T-helper 1 cell treated with Interleukin-12 subunit alpha and Interleukin-12 subunit beta and Interleukin-4 antibody, amounts not matched to agents 30 ng/mL and 1 ng/mL, for 36 hours (primary cell): ENCODE measurements at regions not wholly inside any gene's neighbourhood (a gene's known extent, or its start where the extent isn't known, plus 50 kb on each side); places are given as distances from the start of the nearest gene placed in this dataset.
"Not testable (repeated sequence)": the region's sequence is repeated elsewhere in the genome, so short reads cannot be mapped to it uniquely, and the experiment has no call there.

Source experiments
- intact Hi-C: fragments of 100-400 bp; cut with micrococcal nuclease; formaldehyde crosslinking; loops from one replicate; pipeline ENCODE4 v1.15.1; 2024

- intact Hi-C loops, result no loop called here
Measured at GRCh38 chr13:78540058-78540457, 63.3 kb downstream of the POU4F1 start.

GRCh38 chr13:78526044-78526443, 77.3 kb downstream of the POU4F1 start:
- intact Hi-C loops, result not testable (repeated sequence)

- intact Hi-C loops, result no loop called here
Measured at GRCh38 chr13:78524936-78525335, 78.4 kb downstream of the POU4F1 start.

GRCh38 chr13:78521091-78521490, 82.3 kb downstream of the POU4F1 start:
- intact Hi-C loops, result no loop called here

GRCh38 chr13:78520425-78520824, 82.9 kb downstream of the POU4F1 start:
- intact Hi-C loops, result no loop called here

DNA sequence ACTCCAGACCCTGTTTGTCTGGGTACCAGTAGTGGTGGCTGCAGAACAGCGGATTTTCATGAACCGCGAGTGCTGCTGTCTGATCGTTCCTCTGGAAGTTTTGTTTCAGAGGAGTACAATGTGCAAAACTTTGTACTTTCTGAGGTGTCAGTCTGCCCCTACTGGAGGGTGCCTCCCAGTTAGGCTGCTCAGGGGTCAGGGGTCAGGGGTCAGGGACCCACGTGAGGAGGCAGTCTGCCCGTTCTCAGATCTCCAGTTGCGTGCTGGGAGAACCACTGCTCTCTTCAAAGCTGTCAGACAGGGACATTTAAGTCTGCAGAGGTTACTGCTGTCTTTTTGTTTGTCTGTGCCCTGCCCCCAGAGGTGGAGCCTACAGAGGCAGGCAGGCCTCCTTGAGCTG, 84.9 kb downstream of the POU4F1 start:
- intact Hi-C loops, result not testable (repeated sequence)

- intact Hi-C loops, result no loop called here
Measured at GRCh38 chr13:78499802-78500201, 103.5 kb downstream of the POU4F1 start.

GRCh38 chr13:78497702-78498355, 105.5 kb downstream of the POU4F1 start:
- intact Hi-C loops, result no loop called here

DNA sequence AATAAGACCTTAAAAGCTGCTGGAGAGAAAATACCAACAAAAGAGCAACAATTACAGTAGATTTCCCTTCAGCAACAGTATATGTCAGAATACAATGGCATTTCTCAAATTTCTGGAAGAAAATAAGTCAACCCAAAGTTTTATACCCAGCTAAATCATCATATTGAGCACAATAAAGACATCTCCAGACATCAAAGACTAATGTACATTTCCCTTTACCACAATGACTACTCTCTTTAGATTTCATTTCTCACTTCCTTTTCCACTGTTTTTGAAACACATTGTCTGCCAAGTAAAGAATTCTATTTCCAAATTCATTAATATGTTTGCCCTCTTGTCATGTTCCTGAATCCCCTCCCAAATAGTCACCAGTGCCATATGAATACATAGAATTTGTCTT, 111.4 kb downstream of the POU4F1 start:
- intact Hi-C loops, result no loop called here

DNA sequence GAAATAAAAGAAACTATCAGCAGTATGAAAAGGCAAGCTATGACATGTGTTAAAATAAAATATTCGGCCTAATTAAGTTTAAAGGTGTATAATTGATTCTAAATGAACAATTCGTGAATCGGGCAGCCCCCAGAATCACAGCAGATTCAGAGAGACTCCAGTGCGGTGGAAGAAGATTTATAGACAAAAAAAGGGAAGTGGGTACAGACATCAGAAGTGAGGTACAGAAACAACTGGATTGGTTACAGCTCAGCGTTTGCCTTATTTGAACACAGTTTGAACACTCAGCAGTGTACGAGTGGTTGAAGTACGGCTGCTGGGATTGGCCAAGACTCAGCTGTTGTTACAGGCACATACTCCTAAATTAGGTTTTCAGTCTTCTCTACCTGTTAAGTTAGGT, 113.1 kb downstream of the POU4F1 start:
- intact Hi-C loops, result not testable (repeated sequence)

DNA sequence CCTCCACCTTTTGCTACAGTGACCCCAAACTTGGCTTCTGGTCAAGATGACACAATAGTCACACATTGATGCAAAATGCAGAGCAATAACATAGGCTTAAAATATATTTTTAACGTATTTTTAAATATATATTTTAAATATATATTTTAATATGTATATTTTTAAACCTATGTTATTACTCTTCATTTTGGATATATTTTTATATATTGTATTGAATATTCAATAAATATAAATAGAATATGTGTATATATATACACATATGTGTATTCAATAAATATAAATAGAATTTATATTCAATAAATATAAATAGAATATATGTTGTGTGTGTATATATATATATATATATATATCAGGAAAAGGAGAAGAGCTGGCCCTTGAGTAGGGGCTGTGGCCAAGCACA, 115.6 kb downstream of the POU4F1 start:
- intact Hi-C loops, result no loop called here

- intact Hi-C loops, result no loop called here
Measured at GRCh38 chr13:78485803-78486202, 117.5 kb downstream of the POU4F1 start.

- intact Hi-C loops, result no loop called here
Measured at GRCh38 chr13:78478183-78478582, 125.2 kb downstream of the POU4F1 start.

DNA sequence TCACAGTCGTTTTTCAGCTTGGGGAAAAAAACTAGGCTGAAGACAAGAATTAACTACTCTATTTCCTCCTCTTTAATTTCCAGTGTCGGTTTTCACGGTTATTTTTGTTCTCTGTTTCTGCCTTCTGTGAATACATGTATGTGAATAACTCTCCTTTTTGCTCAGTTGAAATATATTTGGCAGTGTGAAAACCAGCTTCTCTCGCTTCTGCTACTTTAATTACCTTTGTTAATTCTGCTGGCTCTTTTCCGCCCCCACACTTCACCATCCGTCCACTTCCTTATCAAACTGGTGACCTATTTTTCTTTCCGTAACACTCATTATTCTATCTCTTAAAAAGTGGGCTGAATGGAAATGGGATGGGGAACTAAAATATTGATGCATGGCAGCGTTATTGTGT, 126.4 kb downstream of the POU4F1 start:
- intact Hi-C loops, result no loop called here

DNA sequence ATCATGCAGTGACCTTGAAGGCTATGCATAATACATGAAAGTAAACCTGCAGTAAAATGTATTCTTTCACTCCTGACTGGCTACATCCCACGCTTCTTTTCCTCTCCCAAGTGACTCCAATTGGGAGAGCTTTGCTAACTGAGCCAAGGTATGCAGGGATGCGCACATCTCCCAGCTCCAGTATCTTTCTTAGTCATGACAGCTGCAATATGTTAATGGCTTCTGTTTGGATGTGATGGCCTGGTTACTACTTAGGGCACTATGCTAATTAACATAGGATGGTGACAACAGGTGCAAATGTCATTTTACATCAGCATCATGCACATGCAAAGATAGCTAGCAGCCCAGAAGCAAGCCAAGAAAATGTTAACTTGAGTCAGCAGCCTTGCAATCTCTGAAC, 134.7 kb downstream of the POU4F1 start:
- intact Hi-C loops, result no loop called here

GRCh38 chr13:78465250-78465649, 138.1 kb downstream of the POU4F1 start:
- intact Hi-C loops, result no loop called here

- intact Hi-C loops, result no loop called here
Measured at GRCh38 chr13:78460176-78460575, 143.2 kb downstream of the POU4F1 start.

GRCh38 chr13:78443839-78444238, 159.5 kb downstream of the POU4F1 start:
- intact Hi-C loops, result no loop called here

GRCh38 chr13:78437781-78438180, 165.6 kb downstream of the POU4F1 start:
- intact Hi-C loops, result no loop called here

DNA sequence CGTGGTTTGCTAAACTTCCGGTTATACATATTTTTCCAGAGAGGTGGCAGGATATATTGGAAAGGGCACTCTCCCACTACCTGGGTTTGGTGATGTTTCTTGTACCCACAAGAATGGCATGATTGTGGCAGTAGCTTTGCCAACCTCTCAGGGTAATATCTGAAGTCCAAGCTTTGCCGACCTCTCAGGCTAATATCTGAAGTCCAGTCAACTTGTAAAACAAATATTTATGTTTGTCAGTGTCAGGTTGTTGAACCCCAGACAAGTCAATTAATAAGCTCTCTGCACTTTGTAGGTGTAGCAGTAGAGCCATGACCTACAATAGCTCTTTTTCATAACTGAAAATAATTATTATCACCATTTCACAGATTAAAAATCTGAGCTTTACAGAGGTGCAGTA, 167.0 kb downstream of the POU4F1 start:
- intact Hi-C loops, result no loop called here

DNA sequence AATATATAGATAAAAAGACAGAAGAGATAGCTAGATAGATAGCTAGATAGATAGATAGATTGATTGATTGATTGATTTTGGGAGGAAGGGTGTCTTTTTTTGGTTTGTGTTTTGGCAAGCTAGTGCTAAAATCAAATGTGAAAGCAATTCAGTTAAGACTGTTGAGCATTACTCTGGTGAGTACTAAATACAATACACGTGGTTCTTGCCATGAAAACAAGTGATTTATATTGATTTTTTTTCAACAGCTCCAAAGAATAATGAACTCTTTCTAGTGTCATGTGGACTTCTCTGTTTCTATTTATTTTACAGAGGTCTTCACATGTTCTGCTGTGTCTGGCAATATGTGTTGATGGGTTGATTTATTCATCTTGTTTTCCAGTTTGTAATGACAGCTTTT, 172.0 kb downstream of the POU4F1 start:
- intact Hi-C loops, result no loop called here

- intact Hi-C loops, result no loop called here
Measured at GRCh38 chr13:78430811-78431210, 172.5 kb downstream of the POU4F1 start.

DNA sequence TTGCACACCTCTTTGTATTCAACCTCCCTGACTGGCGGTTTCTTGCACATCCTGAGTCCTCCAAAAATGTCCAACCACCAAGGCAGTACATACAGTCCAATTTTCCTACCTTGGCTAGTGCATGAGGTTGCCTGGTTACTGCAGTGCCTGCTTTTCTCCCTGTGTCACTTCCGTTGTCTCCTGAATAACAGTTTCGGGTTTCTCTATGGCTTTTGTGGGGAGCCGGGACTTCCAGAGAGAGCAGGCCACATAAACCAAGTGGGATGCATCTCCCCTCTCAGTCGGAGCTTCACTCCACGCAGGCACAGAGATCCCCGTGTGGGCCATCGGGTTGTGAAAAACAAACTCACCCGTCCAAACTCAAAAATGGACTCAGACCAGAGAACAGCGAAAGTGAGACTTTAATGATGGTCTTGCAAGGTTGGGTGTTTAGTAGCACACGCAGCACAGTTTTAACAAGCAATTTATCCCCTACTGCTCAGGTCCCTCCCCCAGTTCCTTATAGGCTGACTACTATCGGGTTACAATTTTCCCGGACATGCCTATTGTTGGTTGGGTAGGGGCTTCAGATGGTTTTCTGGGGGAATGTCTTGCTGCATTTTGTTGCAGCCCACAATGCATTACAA, 173.1 kb downstream of the POU4F1 start:
- intact Hi-C loops, result no loop called here
